NCI-H1694 treated with DMSO at 0.1 percent for 48 hours (cell line): ENCODE measurements at regions not wholly inside any gene's neighbourhood (a gene's known extent, or its start where the extent isn't known, plus 50 kb on each side); places are given as distances from the start of the nearest gene placed in this dataset.
A peak's percentile ranks its signal among the peaks of the same experiment; 100 is the strongest.

Source experiments
- DNase-seq: peaks from one replicate; lab custom pipeline; 2025; lab: John Stamatoyannopoulos, UW

GRCh38 chr7:67422601-67423000 lies 426.0 kb downstream of the TYW1 start:
- DNase-seq: no peak

GRCh38 chr7:67423065-67423464 lies 426.4 kb downstream of the TYW1 start:
- peak; percentile 26 for DNase-seq

GRCh38 chr7:67426654-67427053 lies 430.0 kb downstream of the TYW1 start:
- DNase-seq: no peak

GRCh38 chr7:67429735-67430134 lies 433.1 kb downstream of the TYW1 start:
- no peak for DNase-seq

DNA sequence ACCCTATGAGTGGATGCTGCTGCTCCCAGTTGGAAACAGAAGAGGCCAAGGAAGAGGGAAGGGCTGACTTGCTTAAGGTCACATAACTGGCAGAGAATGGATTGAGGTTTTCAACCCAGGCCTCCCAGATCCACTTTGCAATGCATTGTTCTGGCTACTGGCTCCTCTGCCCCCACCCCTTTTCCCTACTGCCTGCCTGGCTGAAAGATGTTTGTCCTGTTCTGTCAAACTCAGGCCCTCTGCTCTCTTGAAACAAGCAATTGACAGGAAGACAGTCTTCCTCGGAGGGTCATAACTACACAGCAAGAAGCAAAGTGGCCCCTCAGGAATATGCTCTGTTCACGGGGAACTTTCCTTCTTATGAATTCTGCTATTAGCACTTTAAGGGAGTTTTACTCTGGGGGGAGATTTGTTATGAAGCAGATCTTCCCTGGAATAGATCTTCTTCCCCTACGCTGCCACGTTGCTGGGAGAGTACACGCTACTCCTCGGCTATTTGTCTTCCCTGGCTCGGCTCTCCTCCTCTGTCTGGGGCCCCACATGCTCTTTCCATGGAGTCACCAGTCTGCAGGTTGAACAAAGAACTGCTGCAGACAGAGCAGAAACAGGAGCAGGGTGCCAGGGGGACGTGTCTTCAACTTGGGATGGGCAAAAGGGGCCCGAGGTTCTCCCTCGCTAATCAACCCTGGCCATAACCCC lies 436.1 kb downstream of the TYW1 start:
- no peak for DNase-seq

DNA sequence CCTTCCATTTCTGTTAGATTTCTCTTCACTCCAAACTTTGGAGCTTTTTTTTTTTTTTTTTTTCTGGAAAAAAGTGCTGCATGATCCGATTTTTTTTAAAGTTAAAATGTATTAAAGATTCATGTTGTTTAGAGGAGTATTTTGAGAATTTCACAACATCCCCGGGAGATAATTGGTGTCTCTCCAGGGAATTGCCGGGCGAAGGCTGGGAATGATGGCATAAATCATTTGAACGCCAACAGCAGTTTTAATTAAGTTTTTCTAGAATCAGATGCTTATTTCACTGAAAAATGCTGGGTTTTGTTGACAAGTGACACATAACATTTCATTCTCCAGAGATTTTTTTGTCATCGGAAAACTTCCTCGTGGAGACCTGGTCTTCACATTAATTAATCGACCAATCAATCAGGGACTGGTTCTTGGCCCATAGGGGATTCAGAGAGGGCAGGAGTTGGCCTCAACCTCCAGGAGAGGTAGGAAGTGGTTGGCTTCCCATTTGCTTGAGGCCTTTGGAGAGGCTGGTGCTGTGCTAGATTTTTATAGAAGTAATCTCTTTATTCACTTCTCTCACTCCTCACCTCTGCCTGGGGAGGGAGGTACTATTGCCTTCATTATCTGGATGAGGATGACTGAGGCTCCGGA lies 439.4 kb downstream of the TYW1 start:
- peak; percentile 7 for DNase-seq

- no peak for DNase-seq
These were observed 441.7 kb downstream of the TYW1 start for GRCh38 chr7:67438198-67438882.

- no peak for DNase-seq
These were observed 442.4 kb downstream of the TYW1 start for GRCh38 chr7:67438913-67439505.

DNA sequence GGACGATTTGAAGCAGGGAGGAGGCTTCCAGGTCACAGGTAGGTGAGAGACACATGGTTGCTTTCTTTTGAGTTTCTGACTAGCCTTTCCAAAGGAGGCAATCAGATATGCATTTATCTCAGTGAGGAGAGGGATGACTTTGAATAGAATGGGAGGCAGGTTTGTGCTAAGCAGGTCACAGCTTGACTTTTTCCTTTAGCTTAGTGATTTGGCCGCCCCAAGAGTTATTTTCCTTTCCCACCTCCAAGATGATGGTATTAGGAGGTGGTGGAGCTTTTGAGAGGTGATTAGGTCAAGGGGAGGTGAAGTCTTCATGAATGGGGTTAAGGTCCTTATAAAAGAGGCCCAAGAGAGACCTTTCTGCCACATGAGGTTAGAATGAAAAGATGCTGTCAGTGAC lies 443.7 kb downstream of the TYW1 start:
- no peak for DNase-seq

- DNase-seq: no peak
These were observed 449.1 kb downstream of the TYW1 start for GRCh38 chr7:67445728-67446127.

DNA sequence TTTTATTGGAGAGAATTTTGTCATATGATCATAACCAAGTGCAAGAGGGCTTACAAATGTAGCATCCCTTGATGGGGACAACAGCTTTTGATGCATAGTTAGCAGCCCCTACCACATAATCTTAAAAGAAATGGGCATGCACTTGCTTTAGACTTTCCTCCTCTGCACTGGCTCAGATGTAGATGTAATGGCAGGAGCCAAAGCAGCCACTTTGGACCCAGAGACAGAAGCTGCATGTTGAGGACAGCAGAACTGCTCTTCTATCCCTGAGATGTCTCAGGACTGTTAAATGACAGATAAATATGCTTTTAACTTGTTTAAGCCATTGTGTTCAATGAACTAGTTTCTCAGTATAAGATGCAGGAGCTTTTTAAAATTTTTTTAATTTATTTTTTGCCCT lies 450.7 kb downstream of the TYW1 start:
- DNase-seq: no peak

DNA sequence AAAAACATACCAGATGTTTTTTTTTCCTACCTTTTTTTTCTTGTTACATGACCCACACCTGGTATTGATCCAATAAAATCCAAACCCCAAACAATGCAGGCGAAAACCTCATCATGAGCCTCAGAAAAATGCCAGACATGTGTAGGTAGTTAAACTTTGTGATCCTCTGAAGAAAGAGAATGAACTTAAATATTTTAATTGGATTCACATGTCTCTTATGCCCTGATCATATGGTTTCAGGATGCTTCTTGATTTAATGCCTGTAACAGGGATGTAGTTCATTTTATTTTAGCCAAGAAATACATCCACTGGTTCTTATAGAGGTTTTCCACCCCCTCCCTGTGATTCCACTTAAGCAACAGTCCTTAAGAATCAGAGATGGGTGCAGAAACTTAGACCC lies 451.6 kb downstream of the TYW1 start:
- no peak for DNase-seq

- DNase-seq: no peak
These were observed 453.5 kb downstream of the TYW1 start for GRCh38 chr7:67450171-67450570.

GRCh38 chr7:67451306-67451705 lies 454.7 kb downstream of the TYW1 start:
- no peak for DNase-seq

GRCh38 chr7:67452516-67453026 lies 455.9 kb downstream of the TYW1 start:
- DNase-seq: no peak

DNA sequence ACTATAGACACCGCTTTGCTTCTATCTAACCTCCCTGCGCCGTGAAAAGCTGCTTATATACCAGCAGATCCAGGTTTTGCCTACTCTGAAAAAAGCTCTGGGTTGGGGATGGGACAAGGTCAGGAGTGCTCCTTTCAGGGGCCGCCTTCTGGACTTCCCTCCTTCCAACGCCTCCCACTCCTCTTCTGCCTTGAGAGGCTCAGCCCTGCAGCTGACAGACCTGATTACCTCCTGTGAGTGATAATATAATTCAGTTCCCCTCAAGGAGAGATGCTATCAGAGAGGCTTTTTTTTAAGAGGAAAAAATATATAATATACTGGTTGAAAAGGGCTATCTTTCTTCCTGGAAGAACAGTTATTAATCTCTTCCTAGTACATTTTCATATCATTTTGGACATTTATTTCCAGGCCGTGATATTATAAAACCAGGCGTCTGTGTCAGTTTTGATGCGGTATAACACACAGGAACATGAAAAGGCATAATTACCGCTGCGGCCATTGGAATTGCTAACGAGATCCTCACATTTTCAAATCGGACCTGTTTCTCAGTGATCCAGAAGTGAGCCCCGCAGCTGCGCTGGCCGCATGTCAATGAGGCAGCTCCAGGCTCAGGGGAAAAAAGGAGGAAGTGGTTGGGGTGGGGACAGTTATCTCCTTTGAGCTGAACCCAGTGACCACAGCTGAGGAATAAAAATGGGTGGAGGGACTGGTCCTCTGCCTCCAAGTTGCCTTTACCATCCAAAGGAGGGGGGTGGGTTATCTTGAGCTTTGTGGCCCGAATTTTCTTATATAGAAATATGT lies 457.1 kb downstream of the TYW1 start:
- DNase-seq: no peak

GRCh38 chr7:67455508-67455907 lies 458.9 kb downstream of the TYW1 start:
- DNase-seq: no peak

- DNase-seq: peak; percentile 99
These were observed 466.2 kb downstream of the TYW1 start for GRCh38 chr7:67462781-67463191.

GRCh38 chr7:67463316-67463715 lies 466.7 kb downstream of the TYW1 start:
- no peak for DNase-seq

DNA sequence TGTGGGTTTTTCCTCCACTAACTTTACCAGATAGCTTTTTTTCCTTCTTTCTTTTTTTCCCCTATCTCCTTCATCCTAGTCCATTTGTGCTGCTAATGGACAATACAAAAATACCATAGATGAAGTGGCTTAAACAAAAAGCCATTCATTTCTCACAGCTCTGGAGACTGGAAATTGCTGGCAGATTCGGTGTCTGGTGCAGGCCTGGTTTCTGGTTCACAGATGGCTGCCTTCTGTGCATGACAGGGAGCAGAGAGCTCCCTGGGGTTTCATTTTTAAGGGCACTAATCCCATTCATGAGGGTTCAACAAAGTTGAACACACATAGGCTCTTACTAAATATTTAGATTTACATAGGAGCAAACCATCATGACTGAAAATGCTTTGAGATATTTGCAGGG lies 467.4 kb downstream of the TYW1 start:
- DNase-seq: peak; percentile 50

DNA sequence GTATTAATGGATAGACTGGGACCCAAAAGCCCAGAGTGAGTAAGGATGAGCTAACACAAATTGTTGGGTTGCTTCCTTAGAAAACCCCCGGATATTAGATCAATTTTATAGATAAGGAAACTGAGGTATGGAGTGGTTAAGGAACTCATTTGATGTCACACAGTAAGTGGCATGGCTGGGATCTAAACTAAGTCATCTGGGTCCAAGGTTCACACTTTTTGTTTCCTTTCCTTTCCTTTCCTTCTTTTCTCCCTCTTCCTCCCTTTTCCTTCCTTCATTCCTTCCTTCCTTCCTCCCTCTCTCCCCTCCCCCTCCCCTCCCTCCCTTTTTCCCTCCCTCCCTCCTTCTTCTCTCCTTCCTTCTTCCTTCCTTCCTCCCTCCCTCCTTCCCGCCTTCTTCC lies 469.5 kb downstream of the TYW1 start:
- no peak for DNase-seq

DNA sequence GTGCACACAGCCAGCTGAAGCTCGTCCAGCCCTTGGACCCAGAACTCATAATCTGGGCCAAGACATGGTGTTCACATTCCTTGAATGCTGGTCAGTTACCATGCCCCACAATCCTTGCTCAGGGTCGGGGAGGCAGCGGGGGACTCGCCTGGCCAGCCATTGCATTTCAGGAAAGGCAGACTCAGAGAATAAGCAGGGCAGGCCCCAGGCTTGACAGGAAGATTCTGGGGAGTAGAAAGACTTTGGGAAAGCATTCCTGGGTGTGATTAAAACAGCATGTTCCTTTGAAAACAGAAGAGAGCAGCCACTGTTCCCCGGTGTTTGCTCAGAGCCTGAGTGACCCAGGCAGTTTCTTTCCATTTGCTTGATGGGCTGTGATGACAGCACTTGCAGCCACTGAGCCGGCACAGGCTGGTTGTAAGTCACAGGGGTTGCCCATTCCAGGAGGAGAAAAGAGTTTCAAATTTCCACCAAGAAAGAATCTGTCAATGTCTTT lies 473.7 kb downstream of the TYW1 start:
- no peak for DNase-seq
